Caco-2 (cell line): ENCODE measurements at regions not wholly inside any gene's neighbourhood (a gene's known extent, or its start where the extent isn't known, plus 50 kb on each side); places are given as distances from the start of the nearest gene placed in this dataset.

Experiments
- BruUV-seq: library from RNA; stranded (reverse); fragments of 400-500 nt; replicated peaks from 2 replicates; lab custom pipeline; 2021; lab: Mats Ljungman, UMichigan
- CTCF ChIA-PET: fragments of 300-600 bp; sonication (Branson Sonifier 250); formaldehyde crosslinking; loops from one replicate; lab custom pipeline; 2022; ENCODE audit warnings: antibody characterized with exemption; lab: Charles Lee
- POLR2A ChIA-PET: fragments of 300-600 bp; sonication (Branson Sonifier 250); formaldehyde crosslinking; loops from one replicate; lab custom pipeline; 2022; ENCODE audit warnings: antibody characterized with exemption; lab: Charles Lee
- DNase-seq, 2 experiments: peaks; one replicate each; pipeline versions ENCODE4 v3.0.0 to v3.0.0-alpha.2; 2020 to 2022
- H3K27me3 ChIP-seq: replicated peaks from 2 replicates; pipeline ENCODE4 v1.6.0; 2011; ENCODE audit warnings: low read length; ENCODE audit not compliant: control insufficient read depth, insufficient read depth
- H3K36me3 ChIP-seq: 2 replicates; pipeline ENCODE4 v1.5.1; 2011; ENCODE audit warnings: low read length; ENCODE audit not compliant: control insufficient read depth, insufficient read depth
- H3K4me1 ChIP-seq: fragments of 250-450 bp; sonication (Bioruptor Pico); 2 replicates; pipeline ENCODE4 v1.5.1; 2020; ENCODE audit warnings: mild to moderate bottlenecking
- H3K4me3 ChIP-seq: 2 replicates; pipeline ENCODE4 v1.5.1; 2011; ENCODE audit warnings: low read depth, mild to moderate bottlenecking, control low read depth, low read length
- H3K9me3 ChIP-seq: fragments of 250-450 bp; sonication (Bioruptor Pico); 2 replicates; pipeline ENCODE4 v1.5.1; 2020; ENCODE audit warnings: mild to moderate bottlenecking, moderate library complexity
- H3K27ac Mint-ChIP-seq: one replicate; pipeline ENCODE4 v1.8.0; 2022; ENCODE audit warnings: mixed read lengths; ENCODE audit not compliant: unreplicated experiment
- H3K27me3 Mint-ChIP-seq: one replicate; pipeline ENCODE4 v1.8.0; 2022; ENCODE audit warnings: mixed read lengths; ENCODE audit not compliant: insufficient read depth, unreplicated experiment
- H3K36me3 Mint-ChIP-seq: one replicate; pipeline ENCODE4 v1.8.0; 2022; ENCODE audit warnings: mild to moderate bottlenecking, mixed read lengths; ENCODE audit not compliant: insufficient read depth, unreplicated experiment
- H3K4me1 Mint-ChIP-seq: one replicate; pipeline ENCODE4 v1.8.0; 2022; ENCODE audit warnings: low read depth, mixed read lengths; ENCODE audit not compliant: unreplicated experiment
- H3K4me3 Mint-ChIP-seq: one replicate; pipeline ENCODE4 v1.8.0; 2022; ENCODE audit warnings: mild to moderate bottlenecking, moderate library complexity, mixed read lengths; ENCODE audit not compliant: unreplicated experiment
- H3K9me3 Mint-ChIP-seq: one replicate; pipeline ENCODE4 v1.8.0; 2022; ENCODE audit warnings: mixed read lengths; ENCODE audit not compliant: unreplicated experiment
- intact Hi-C: fragments of 100-400 bp; cut with micrococcal nuclease; formaldehyde crosslinking; loops from one replicate; pipeline ENCODE4 v1.10.0; 2022; ENCODE audit not compliant: unreplicated experiment
- TF ChIP-seq, protein P1 (sequence below), 2 experiments: fragments of 200-600 bp in 1 of 2; IDR thresholded peaks; 1 replicate in 1 of 2; 2 replicates in 1 of 2; pipeline versions ENCODE4 v1.5.1 to v1.8.0; 2011 to 2022; ENCODE audit warnings: antibody characterized with exemption in 1 of 2, control low read depth in 1 of 2, inconsistent platforms in 1 of 2, low read depth in 1 of 2, low read length in 1 of 2, mild to moderate bottlenecking in 1 of 2, moderate library complexity in 1 of 2; ENCODE audit not compliant: insufficient read depth in 1 of 2, severe bottlenecking in 1 of 2, unreplicated experiment in 1 of 2

DNA sequence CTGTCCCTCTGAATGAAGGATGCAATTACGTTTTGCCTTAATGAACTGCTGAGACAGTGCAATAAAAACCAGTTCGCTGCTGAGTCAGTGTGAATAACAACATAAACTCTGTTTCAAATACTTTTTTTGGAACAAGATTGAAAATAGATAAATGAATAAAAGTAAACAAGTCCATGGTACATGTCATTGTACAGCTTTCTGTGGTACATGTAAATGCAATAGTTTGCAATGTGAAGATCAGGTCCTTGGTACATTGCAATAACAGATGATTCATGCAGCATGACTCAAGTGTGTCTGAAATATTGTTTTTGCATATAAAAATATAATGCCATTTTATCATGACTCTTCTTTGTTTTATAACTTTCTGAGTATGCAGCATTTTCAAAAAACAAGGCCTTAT lies 193.4 kb upstream of the PACRGL start:
- CTCF ChIA-PET: no interaction called here
- no peaks in the 10 kb centered on the region for H3K4me1 ChIP-seq
- no peak for DNase-seq
- intact Hi-C loops: no loop called here
- H3K9me3 ChIP-seq: no peaks in the 10 kb centered on the region
- Mint-ChIP-seq H3K9me3 (no peaks in the 10 kb centered on the region), H3K27me3 (no peaks in the 10 kb centered on the region), H3K4me1 (no peaks in the 10 kb centered on the region), H3K4me3 (no peak overlapping the region), H3K27ac (no peak overlapping the region), H3K36me3 (no peaks in the 10 kb centered on the region)
- H3K4me3 ChIP-seq: no peak overlapping the region
- TF ChIP-seq, protein P1, sequence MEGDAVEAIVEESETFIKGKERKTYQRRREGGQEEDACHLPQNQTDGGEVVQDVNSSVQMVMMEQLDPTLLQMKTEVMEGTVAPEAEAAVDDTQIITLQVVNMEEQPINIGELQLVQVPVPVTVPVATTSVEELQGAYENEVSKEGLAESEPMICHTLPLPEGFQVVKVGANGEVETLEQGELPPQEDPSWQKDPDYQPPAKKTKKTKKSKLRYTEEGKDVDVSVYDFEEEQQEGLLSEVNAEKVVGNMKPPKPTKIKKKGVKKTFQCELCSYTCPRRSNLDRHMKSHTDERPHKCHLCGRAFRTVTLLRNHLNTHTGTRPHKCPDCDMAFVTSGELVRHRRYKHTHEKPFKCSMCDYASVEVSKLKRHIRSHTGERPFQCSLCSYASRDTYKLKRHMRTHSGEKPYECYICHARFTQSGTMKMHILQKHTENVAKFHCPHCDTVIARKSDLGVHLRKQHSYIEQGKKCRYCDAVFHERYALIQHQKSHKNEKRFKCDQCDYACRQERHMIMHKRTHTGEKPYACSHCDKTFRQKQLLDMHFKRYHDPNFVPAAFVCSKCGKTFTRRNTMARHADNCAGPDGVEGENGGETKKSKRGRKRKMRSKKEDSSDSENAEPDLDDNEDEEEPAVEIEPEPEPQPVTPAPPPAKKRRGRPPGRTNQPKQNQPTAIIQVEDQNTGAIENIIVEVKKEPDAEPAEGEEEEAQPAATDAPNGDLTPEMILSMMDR (IDR thresholded peaks at IDR 0.05; ENCODE audit: insufficient read depth in 1 of 2, low read depth in 1 of 2, low read length in 1 of 2, severe bottlenecking in 1 of 2, unreplicated experiment in 1 of 2): no peak
- H3K27me3 ChIP-seq: no peaks in the 10 kb centered on the region
- BruUV-seq: no TSS peak
- POLR2A ChIA-PET: no interaction called here
- no peaks in the 10 kb centered on the region for H3K36me3 ChIP-seq

DNA sequence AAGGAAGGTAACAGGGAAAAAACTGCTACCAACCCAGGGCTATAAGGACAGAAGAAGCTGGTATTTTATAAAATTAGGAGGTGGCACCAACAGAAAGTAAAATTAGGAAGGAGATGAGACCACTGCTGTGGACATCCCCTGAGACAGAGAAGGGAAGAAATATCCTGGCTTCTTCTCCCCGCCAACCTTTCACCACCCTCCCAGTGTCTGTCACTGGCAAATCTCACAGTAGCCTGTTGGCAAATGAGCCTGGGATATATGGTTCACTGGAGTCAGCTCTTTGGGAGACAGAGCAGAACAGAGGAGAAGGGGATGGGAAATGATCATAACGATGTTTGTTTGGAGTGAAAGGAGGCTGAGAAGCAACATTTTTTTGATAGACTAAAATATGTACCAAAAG lies 190.9 kb upstream of the PACRGL start:
- TF ChIP-seq, protein P1 (IDR thresholded peaks at IDR 0.05; ENCODE audit: insufficient read depth in 1 of 2, low read depth in 1 of 2, low read length in 1 of 2, severe bottlenecking in 1 of 2, unreplicated experiment in 1 of 2): no peak
- no peaks in the 10 kb centered on the region for H3K36me3 Mint-ChIP-seq
- no peak overlapping the region for H3K4me3 ChIP-seq
- H3K27me3 ChIP-seq: no peaks in the 10 kb centered on the region
- no peaks in the 10 kb centered on the region for H3K9me3 ChIP-seq
- no peaks in the 10 kb centered on the region for H3K36me3 ChIP-seq
- no peak overlapping the region for H3K4me3 Mint-ChIP-seq
- H3K27ac Mint-ChIP-seq: no peak overlapping the region
- CTCF ChIA-PET: no interaction called here
- no TSS peak for BruUV-seq
- intact Hi-C loops: no loop called here
- H3K27me3 Mint-ChIP-seq: no peaks in the 10 kb centered on the region
- no peaks in the 10 kb centered on the region for H3K4me1 Mint-ChIP-seq
- POLR2A ChIA-PET: no interaction called here
- H3K4me1 ChIP-seq: no peaks in the 10 kb centered on the region
- no peaks in the 10 kb centered on the region for H3K9me3 Mint-ChIP-seq
- DNase-seq: no peak

DNA sequence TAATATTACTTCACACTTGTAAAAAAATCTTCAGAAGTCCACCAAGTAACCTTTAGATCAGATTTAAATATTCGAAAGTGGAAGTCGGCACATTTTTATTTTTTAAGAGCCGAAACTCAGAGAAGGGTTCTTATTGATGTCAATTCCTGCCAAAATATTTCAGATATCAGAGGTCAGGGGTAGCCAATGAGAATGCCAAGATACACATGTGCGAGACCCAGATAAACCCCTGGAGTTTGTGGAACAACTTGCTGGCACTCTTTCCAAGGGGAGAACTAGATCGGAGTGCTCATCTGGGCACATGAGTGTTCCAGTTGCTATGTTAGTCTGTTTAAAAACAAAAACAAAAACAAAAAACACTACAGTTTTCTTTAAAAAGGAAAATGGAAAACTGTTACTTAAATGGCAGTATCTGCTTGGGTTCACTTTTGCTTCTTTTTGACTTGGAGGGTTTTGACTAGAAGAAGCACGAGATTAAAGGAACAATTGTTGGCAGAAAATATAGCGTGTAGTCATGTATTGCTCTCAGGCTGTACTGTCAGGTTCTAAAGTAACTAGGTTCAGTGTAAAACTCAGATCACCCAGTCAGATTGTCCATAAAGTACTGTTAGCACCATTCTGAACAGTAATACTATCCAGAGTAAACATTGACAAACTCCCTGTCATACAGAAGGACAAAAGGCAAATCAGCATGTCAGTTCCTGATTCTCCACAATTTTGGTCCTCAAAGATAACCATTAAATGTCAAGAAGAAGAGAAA lies 188.0 kb upstream of the PACRGL start:
- no peak overlapping the region for H3K4me3 Mint-ChIP-seq
- no peaks in the 10 kb centered on the region for H3K36me3 Mint-ChIP-seq
- ChIA-PET CTCF (no interaction called here), POLR2A (no interaction called here)
- no peak overlapping the region for H3K27ac Mint-ChIP-seq
- BruUV-seq: no TSS peak
- Histone ChIP-seq H3K4me1 (no peaks in the 10 kb centered on the region), H3K36me3 (no peaks in the 10 kb centered on the region), H3K4me3 (no peak overlapping the region), H3K27me3 (no peaks in the 10 kb centered on the region), H3K9me3 (no peaks in the 10 kb centered on the region)
- no peak for DNase-seq
- no peaks in the 10 kb centered on the region for H3K9me3 Mint-ChIP-seq
- H3K4me1 Mint-ChIP-seq: no peaks in the 10 kb centered on the region
- no peaks in the 10 kb centered on the region for H3K27me3 Mint-ChIP-seq
- TF ChIP-seq, protein P1 (IDR thresholded peaks at IDR 0.05; ENCODE audit: insufficient read depth in 1 of 2, low read depth in 1 of 2, low read length in 1 of 2, severe bottlenecking in 1 of 2, unreplicated experiment in 1 of 2): no peak
- intact Hi-C loops: no loop called here
